Loucy (cell line): ENCODE measurements at regions not wholly inside any gene's neighbourhood (a gene's known extent, or its start where the extent isn't known, plus 50 kb on each side); places are given as distances from the start of the nearest gene placed in this dataset.

Source experiments
- H2AFZ ChIP-seq: fragments of 200-600 bp; sonication (generic); 2 replicates; pipeline ENCODE4 v1.6.0; 2016; ENCODE audit warnings: antibody characterized with exemption, mild to moderate bottlenecking, low read length, moderate library complexity
- H3F3A ChIP-seq: fragments of 200-600 bp; 2 replicates; pipeline ENCODE4 v1.6.0; 2016; ENCODE audit warnings: antibody characterized with exemption, low read depth, mild to moderate bottlenecking
- H3K27me3 ChIP-seq: fragments of 200-600 bp; sonication (generic); 2 replicates; pipeline ENCODE4 v1.6.1; 2014; ENCODE audit warnings: low read length, mild to moderate bottlenecking; ENCODE audit not compliant: insufficient read depth, poor library complexity, severe bottlenecking
- H3K36me3 ChIP-seq: fragments of 200-600 bp; sonication (generic); 2 replicates; pipeline ENCODE4 v1.6.1; 2016; ENCODE audit warnings: low read length; ENCODE audit not compliant: insufficient read depth
- H3K4me1 ChIP-seq: fragments of 200-600 bp; sonication (generic); 2 replicates; pipeline ENCODE4 v1.5.1; 2014; ENCODE audit warnings: low read length, mild to moderate bottlenecking; ENCODE audit not compliant: insufficient read depth, poor library complexity, severe bottlenecking
- H3K4me2 ChIP-seq: fragments of 200-600 bp; sonication (generic); 2 replicates; pipeline ENCODE4 v1.6.0; 2014; ENCODE audit warnings: antibody characterized with exemption, low read length, low read depth, mild to moderate bottlenecking; ENCODE audit not compliant: poor library complexity, severe bottlenecking
- H3K4me3 ChIP-seq: fragments of 200-600 bp; sonication (generic); 2 replicates; pipeline ENCODE4 v1.5.1; 2014; ENCODE audit warnings: low read length, mild to moderate bottlenecking, mixed read lengths; ENCODE audit not compliant: poor library complexity, severe bottlenecking
- H3K79me2 ChIP-seq: fragments of 200-600 bp; sonication (generic); 2 replicates; pipeline ENCODE4 v1.6.1; 2014; ENCODE audit warnings: low read length; ENCODE audit not compliant: insufficient read depth
- H3K9ac ChIP-seq: fragments of 200-600 bp; sonication (generic); 2 replicates; pipeline ENCODE4 v1.6.0; 2014; ENCODE audit warnings: mild to moderate bottlenecking, low read depth, low read length, moderate library complexity; ENCODE audit not compliant: poor library complexity, severe bottlenecking
- H3K9me2 ChIP-seq: fragments of 200-600 bp; sonication (generic); replicated peaks from 2 replicates; pipeline ENCODE4 v1.6.1; 2016; ENCODE audit warnings: low read depth, low read length, mixed read lengths
- H3K9me3 ChIP-seq: fragments of 200-600 bp; sonication (generic); 2 replicates; pipeline ENCODE4 v1.6.1; 2014; ENCODE audit warnings: mild to moderate bottlenecking, antibody characterized with exemption, low read length, low read depth; ENCODE audit not compliant: insufficient read depth
- H4K20me1 ChIP-seq: fragments of 200-600 bp; sonication (generic); 2 replicates; pipeline ENCODE4 v1.6.0; 2014; ENCODE audit warnings: antibody characterized with exemption, low read length, mild to moderate bottlenecking; ENCODE audit not compliant: insufficient read depth, poor library complexity, severe bottlenecking
- EZH2phosphoT487 ChIP-seq: fragments of 200-600 bp; IDR thresholded peaks from 2 replicates; pipeline ENCODE4 v1.6.1; 2018; ENCODE audit warnings: antibody characterized with exemption, mild to moderate bottlenecking, moderate library complexity, borderline replicate concordance
- TF ChIP-seq, protein P1 (sequence below): fragments of 200-600 bp; sonication (generic); conservative IDR thresholded peaks from 2 replicates; pipeline ENCODE4 v1.5.1; 2014; ENCODE audit warnings: mild to moderate bottlenecking, antibody characterized with exemption, low read length

DNA sequence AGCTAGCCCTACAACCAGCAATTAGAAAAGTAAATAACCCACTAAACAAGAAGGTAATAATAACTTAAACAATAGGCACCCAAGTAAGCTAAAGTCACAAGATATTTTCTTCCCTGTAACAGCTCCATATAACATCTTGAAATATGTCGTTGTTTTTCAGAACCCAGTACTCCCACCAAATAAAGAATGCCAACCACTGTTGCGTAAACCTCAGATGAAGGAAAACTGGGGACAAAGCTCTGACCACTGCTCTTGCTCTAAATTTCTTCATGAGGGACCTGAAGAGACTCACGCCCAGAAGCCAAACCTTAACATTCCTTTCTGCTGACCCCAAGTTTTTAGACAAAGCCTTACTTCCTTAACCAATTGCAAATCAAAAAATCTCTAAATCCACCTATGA lies 267.7 kb upstream of the GAS1 start:
- no peaks in the 10 kb centered on the region for H4K20me1 ChIP-seq
- H3K4me1 ChIP-seq, result no peaks in the 10 kb centered on the region
- no peaks in the 10 kb centered on the region for H3F3A ChIP-seq
- H2AFZ ChIP-seq, result no peak overlapping the region
- H3K4me2 ChIP-seq, result no peak overlapping the region
- no peaks in the 10 kb centered on the region for H3K9me2 ChIP-seq
- H3K9me3 ChIP-seq, result no peaks in the 10 kb centered on the region
- H3K9ac ChIP-seq, result no peak overlapping the region
- no peaks in the 10 kb centered on the region for H3K79me2 ChIP-seq
- no peaks in the 10 kb centered on the region for H3K27me3 ChIP-seq
- TF ChIP-seq, protein P1, sequence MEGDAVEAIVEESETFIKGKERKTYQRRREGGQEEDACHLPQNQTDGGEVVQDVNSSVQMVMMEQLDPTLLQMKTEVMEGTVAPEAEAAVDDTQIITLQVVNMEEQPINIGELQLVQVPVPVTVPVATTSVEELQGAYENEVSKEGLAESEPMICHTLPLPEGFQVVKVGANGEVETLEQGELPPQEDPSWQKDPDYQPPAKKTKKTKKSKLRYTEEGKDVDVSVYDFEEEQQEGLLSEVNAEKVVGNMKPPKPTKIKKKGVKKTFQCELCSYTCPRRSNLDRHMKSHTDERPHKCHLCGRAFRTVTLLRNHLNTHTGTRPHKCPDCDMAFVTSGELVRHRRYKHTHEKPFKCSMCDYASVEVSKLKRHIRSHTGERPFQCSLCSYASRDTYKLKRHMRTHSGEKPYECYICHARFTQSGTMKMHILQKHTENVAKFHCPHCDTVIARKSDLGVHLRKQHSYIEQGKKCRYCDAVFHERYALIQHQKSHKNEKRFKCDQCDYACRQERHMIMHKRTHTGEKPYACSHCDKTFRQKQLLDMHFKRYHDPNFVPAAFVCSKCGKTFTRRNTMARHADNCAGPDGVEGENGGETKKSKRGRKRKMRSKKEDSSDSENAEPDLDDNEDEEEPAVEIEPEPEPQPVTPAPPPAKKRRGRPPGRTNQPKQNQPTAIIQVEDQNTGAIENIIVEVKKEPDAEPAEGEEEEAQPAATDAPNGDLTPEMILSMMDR, result no peak
- TF ChIP-seq EZH2phosphoT487, result no peak
- no peak overlapping the region for H3K4me3 ChIP-seq
- no peaks in the 10 kb centered on the region for H3K36me3 ChIP-seq

DNA sequence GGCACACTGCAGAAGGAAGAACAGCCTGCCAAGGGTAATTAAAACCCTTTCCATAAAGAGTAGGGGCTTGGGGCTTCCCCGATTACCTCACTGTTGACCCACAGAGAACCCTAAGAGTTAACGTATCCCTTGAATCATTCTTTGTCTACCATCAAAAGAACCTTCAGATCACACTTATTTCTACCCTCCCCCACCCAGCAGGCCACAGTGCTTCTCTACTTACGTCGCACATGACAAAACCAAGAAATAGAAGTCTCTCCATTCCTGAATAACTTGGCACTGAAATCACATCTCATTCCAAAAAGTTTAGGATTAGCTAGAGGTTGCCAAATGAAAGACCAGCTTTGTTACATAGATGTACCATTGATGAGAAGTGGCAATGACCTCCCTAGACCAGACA lies 268.7 kb upstream of the GAS1 start:
- H3K9me3 ChIP-seq, result no peaks in the 10 kb centered on the region
- TF ChIP-seq EZH2phosphoT487, result no peak
- TF ChIP-seq, protein P1, result no peak

DNA sequence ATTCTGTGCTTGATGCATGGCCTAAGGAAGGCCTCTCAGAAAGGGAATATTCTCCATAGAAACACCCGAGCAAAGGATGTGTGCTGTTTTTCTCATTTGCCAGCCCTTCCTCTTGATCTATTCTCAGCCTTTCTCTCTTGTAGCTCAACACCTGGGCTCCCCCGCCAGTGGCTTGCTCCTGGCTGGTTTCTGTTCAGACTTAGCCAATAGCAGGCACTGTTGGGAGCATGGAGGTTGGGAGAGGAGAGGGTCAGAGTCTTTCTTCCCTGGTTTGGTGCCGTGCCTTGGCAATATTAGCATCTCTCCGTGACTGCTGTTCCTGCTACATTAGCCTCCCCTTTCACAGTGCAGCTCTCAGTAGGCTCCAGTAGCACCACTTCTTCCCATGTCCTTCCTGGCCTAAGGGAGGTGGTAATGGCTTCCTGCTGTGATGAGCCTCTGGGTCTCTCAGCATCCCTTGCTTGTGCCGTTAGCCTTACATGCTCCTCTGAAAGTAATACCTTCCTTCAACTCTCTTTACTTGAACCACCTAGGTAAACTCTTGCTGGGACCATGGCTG lies 269.7 kb upstream of the GAS1 start:
- no peak overlapping the region for H2AFZ ChIP-seq
- H3K27me3 ChIP-seq, result no peaks in the 10 kb centered on the region
- H3K36me3 ChIP-seq, result no peaks in the 10 kb centered on the region
- H3K9ac ChIP-seq, result no peak overlapping the region
- no peak overlapping the region for H3K4me3 ChIP-seq
- no peaks in the 10 kb centered on the region for H4K20me1 ChIP-seq
- H3K79me2 ChIP-seq, result no peaks in the 10 kb centered on the region
- no peaks in the 10 kb centered on the region for H3K9me3 ChIP-seq
- no peak overlapping the region for H3K4me2 ChIP-seq
- no peaks in the 10 kb centered on the region for H3F3A ChIP-seq
- TF ChIP-seq, protein P1, result no peak
- TF ChIP-seq EZH2phosphoT487, result no peak
- H3K9me2 ChIP-seq, result no peaks in the 10 kb centered on the region
- H3K4me1 ChIP-seq, result no peaks in the 10 kb centered on the region

More for the DNA sequence above, 268.7 kb upstream of the GAS1 start:
- no peaks in the 10 kb centered on the region for H3K9me2 ChIP-seq
- no peak overlapping the region for H3K4me3 ChIP-seq
- H3F3A ChIP-seq, result no peaks in the 10 kb centered on the region
- no peak overlapping the region for H2AFZ ChIP-seq
- no peaks in the 10 kb centered on the region for H3K4me1 ChIP-seq
- H4K20me1 ChIP-seq, result no peaks in the 10 kb centered on the region
- no peak overlapping the region for H3K9ac ChIP-seq
- H3K4me2 ChIP-seq, result no peak overlapping the region
- no peaks in the 10 kb centered on the region for H3K36me3 ChIP-seq
- no peaks in the 10 kb centered on the region for H3K27me3 ChIP-seq
- no peaks in the 10 kb centered on the region for H3K79me2 ChIP-seq
